Thyroid gland (tissue), 4 donors: ENCODE measurements at regions not wholly inside any gene's neighbourhood (a gene's known extent, or its start where the extent isn't known, plus 50 kb on each side); places are given as distances from the start of the nearest gene placed in this dataset.

Experiments used
- POLR2A ChIP-seq, 2 donors: fragments of 450-650 bp; IDR thresholded peaks; one replicate each; pipeline ENCODE4 v1.6.1; 2017; ENCODE audit warnings: antibody characterized with exemption in 2 of 2, mild to moderate bottlenecking in 2 of 2, moderate library complexity in 1 of 2
- TF ChIP-seq, protein P1 (sequence below), 6 experiments: fragments of 200-600 bp in 3 of 6; fragments of 450-650 bp in 3 of 6; sonication (generic) in 3 of 6; IDR thresholded peaks; one replicate each; pipeline ENCODE4 v1.5.1; 2016 to 2019; ENCODE audit warnings: antibody characterized with exemption in 6 of 6, mild to moderate bottlenecking in 2 of 6, inconsistent platforms in 1 of 6, moderate library complexity in 1 of 6

DNA sequence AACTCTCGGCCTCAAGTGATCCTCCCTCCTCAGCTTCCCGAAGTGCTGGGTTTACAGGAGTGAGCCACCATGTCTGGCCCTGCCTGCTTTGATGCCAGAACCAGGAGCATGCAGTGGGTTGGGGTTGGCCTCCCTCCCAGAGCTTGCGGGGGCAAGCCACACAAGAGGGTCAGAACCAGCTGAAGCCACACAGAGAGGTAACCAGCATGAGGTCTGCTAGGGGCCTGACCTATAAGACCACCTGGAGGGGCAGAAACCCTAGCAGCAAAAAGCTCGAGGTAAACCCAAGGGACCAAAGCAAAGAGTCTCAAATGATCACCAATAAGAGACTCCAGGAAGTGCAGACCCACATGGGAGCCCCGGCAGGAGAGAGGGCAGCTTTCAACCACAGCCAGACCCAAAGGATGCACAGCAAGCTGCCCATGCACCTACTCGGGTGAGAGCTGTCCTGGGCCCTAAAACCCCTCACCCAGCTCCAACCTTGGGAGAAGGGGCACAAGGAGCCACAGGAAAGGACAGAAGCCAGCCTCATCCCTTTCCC lies 81.2 kb downstream of the TOMM20 start:
- TF ChIP-seq, protein P1, sequence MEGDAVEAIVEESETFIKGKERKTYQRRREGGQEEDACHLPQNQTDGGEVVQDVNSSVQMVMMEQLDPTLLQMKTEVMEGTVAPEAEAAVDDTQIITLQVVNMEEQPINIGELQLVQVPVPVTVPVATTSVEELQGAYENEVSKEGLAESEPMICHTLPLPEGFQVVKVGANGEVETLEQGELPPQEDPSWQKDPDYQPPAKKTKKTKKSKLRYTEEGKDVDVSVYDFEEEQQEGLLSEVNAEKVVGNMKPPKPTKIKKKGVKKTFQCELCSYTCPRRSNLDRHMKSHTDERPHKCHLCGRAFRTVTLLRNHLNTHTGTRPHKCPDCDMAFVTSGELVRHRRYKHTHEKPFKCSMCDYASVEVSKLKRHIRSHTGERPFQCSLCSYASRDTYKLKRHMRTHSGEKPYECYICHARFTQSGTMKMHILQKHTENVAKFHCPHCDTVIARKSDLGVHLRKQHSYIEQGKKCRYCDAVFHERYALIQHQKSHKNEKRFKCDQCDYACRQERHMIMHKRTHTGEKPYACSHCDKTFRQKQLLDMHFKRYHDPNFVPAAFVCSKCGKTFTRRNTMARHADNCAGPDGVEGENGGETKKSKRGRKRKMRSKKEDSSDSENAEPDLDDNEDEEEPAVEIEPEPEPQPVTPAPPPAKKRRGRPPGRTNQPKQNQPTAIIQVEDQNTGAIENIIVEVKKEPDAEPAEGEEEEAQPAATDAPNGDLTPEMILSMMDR (IDR thresholded peaks at IDR 0.05) = no peak
- TF ChIP-seq POLR2A (IDR thresholded peaks at IDR 0.05) = no peak
